ENCODE measurements at regions not wholly inside any gene's neighbourhood (a gene's known extent, or its start where the extent isn't known, plus 50 kb on each side); places are given as distances from the start of the nearest gene placed in this dataset.
A peak's percentile ranks its signal among the peaks of the same experiment; 100 is the strongest.

DNA sequence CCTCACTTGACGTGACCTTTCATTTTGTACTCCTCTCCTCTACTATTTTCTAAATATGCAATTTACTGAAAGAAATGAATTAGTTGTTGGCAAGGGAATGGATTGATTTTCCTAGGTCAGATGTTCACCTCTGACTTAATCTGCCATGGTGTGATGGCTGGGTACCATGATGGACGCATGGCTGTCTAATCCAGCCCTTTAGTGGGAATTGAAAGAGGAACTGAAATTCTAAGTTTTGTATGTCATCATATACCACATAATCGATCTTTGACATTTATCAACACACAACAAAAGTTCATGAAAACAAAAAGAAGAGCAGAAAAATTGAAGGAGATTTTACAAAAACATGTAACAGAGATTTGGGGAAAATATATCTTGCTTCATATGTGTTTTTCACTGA, 331.3 kb upstream of the SNX7 start:
- DNase-seq (ENCODE audit: low read depth) = no peak

DNA sequence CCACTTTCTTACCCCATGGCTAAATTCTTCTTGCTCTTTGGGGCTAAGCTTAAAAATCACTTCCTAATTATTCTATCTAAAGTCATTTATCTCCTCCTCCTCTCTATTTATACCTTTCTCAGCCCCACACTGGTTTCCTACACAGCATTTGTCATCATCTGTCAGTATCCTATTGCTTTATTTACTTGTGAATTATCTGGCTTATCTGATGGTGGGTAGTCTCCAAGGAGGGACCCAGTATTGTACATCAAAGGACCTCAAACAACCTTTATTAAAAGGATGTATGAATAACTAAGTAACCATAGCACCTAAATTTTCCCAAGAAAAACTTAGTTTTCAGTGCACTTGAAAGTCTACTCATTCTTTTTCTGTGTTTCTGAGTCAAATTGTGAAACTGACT, 332.7 kb upstream of the SNX7 start:
- no peak for DNase-seq (ENCODE audit: low read depth)

DNA sequence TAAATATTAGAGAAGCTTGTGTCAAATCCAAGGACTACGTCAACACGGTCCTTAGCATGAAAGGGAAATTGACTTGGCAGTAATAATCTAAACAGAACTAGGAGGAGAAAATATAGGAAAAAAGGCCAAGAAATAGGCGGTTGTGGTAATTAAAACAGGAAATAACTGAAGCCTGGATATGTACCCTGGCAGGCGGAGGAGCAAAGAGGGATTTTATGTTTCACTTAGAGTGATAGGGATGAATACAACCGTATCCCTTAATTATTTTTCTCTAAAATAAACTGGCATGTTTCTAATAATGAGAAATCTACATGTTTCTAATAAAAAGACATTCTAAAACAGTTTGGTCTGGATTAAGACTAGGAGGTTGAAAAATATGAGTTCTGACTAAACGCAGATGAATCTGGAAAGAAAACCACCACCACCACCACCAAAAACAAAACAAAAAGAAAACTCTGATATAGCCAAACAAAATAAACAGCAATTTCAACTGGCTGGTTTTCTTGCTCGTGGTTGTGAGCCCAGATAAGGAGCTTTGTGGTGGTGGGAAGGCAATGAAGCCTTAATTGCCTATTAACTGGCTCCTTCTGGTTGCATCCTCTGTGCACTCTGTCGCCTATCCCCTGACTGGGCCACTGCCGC, 334.2 kb upstream of the SNX7 start:
- peak; percentile 54 for DNase-seq (ENCODE audit: low read depth)

DNA sequence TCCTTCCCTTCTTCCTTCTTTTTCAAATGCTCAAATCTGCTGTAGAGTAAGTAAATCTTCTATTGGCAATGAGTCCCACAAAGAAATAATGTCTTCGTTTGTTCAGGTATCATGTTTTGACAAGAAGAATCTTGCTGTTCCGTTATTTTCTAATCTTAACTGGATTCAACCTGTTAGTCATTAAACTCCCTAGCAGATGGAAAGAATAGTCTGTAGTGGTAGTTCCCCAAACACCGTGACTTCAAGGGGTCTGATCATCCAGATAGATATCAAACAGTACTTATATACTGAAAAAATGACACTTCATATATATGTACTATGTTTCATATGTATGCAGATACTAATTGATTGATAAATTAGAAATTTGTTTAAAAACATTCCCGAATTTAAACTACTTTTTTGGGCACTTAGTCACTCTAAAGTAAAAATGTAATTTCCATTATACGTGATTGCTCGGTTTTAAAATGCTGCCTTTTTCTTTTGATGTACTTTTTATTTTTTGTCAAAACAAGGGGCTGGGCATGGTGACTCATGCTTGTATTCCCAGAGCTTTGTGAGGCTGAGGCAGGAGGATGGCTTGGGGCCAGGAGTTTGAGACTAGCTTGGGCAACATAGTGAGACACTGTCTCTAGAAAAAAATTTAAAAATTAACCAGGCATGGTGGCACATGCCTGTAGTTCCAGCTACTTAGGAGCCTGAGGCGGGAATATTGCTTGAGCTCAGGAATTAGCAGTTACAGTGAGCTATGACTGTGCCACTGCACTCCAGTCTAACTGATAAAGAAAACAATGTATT, 335.7 kb upstream of the SNX7 start:
- DNase-seq (ENCODE audit: low read depth) = peak; percentile 88

DNA sequence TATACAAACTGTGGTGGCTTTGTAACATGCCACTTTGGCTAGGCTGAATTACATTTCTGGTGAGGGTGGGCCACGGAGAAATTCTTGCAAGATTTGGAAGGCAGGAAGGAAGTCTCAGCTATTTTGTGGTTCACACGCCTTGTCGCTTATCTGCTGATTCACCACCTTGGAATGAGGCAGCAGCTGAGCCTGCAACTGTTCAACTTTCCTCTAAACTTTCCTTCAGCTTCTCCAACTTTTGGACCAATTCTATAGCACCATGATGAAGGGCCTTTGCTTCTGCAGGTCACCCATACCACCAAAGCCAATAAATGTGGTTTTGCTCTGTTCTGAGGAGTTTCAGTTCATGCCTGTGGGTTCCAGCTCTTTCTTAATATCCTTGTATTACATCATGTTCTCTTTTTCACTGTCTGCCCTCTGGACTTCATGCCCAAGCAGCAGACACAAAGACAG, 337.6 kb upstream of the SNX7 start:
- peak; percentile 75 for DNase-seq (ENCODE audit: low read depth)

DNA sequence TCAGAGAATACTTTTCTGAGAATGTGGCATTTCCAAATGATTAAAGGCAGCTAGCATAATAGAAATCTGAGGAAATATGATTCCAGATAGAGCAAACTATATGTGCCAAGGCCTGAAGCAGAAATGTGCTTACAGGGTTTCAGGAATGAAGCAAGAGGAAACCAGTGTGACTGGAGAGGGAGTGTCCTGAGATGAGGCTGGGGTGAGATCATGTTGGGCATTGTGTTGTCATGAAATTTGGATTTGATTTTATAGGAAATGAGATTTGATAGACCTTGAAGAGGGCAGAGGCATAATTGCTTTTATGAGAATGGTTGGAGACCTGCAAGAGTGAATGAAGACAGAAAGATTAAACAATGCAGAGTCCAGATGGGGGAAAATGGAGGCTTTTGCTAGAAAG, 338.1 kb upstream of the SNX7 start:
- DNase-seq (ENCODE audit: low read depth) = peak; percentile 81

DNA sequence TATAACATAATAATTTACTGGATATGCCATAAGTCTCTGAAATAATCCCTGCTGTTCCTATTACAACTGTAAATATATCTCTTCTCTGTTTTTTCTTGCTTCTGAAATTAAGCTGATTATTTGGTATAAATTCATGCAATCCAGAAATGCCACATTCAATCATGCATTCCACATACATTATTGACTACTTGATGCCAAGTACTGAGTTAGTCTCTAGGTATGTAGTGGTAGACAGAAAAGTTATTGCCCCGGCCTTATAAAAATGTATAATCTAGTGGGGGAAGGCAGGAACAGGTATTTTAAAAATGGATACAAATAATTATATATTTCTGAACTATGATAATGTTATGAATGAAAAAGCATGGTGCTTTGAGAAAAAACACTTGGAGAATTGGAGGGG, 338.6 kb upstream of the SNX7 start:
- DNase-seq (ENCODE audit: low read depth) = no peak

DNA sequence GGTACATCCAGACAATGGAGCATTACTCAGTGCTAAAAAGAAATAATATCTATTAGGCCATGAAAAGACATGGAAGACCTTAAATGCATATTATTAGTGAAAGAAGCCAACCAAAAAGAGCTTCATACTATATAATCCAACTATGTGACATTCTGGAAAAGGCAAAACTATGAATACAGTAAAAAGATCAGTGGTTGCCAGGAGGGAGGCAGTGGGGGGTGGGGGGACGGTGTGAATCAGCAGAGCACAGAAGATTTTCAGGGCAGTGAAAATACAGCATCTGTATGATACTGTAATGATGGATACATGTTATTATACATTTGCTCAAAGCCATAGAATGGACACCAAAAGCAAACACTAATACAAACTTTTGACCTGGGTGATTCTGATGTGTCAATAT, 339.4 kb upstream of the SNX7 start:
- DNase-seq (ENCODE audit: low read depth) = no peak

DNA sequence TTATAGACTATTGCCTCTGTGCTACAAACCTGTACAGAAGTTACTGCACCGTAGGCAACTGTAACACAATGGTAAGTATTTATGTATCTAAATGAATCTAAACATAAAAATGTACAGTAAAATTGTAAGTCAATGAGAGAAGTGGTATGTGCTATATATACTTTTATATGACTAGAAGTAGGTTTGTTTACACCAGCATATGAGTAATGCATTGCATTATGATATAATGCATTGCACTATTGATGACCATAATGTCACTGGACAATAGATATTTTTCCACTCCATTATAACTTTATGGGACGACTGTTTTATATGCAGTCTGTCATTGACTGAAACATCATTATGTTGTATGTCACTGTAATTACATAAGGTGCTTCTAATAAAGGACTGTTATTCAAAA, 340.3 kb upstream of the SNX7 start:
- no peak for DNase-seq (ENCODE audit: low read depth)

DNA sequence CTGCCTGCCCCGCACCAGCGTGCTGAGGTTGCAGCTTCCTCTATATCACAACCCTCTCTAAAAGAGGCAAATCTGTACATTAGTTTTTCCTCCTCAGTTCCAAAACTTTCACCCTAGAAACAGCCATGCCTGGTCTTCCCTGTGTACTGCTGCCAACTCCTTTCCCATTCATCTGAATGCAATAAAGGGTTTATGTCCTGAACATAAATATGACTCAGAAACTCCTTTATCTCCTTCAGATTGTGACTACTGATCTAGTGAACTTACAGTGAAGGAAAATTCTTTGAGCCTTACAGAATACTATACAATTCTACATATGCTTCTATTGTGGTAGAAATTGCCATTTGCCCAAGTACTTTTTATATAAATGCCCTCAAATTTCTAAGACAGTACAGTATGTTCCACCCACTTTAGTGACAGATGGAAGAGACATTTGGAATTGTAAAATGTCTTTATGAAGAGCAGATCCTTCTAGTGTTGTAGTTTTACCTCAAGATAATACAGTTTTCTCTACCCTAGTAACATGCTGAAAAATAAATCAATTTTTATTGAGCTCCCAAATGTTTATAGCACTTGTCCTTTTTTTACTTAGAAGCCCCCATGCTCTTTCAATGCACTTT, 345.1 kb upstream of the SNX7 start:
- no peak for DNase-seq (ENCODE audit: low read depth)

DNA sequence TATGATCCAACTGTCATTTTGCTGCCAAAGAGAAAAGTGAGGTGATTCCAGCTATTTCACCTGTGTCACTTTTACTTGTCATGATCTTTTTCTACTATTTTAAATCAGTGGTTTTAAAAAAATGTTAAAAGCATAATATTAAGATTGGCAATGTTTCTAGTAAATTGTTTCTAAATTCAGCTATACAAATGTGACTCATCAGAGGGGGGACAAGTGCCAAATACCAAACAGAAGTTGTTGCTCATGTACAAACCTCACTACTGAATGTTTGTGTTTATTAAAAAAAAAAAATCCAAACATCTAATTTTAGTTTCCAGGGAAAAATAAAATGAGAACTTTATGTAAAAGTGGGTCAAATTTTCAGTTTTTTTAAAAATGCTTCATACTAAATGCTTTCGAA, 346.2 kb upstream of the SNX7 start:
- peak; percentile 70 for DNase-seq (ENCODE audit: low read depth)

DNA sequence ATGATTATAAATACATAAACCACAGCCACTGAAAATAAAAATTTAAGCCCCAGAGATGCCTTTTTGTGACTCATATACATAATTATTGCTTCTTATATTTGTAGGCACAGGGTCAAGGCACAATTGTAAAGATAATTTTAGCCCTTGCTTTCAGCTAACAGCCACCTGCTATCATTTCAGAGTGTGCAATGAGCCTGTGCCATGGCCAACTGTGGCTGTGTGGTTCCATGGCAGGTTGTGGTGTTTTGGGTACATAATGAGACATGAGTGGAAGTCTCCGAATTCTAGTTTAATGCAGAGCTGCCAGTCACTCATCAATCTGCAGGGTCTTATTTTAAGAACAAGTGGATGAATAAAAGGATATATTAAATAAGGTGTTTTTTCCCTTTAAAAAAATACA, 346.9 kb upstream of the SNX7 start:
- no peak for DNase-seq (ENCODE audit: low read depth)

DNA sequence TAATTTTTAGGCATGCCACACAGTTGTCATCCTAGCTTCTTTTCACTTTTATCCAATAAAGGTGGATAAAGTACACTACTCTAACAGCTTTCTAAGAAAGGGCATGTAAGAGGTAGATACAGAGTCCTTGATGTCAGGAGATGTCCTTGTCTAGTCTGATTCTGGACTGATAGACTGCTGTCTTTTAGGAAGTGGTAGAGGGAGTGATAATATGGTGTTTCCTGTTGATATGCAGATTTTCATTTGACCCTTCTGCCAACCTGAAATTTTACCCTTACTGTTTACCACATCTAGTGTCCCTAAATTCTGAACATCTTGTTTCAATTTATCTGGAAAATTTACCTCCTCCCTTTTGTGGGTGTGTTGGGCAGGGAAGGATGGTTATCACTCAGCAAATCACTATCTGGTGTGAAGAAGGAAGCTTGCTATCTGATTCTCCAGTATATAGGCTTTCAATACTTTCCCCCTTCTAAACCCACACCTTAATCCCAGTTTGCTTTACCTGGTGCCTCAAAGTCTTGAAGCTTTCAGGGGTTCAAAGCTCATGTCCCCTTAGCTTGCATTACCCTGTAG, 354.9 kb upstream of the SNX7 start:
- DNase-seq (ENCODE audit: low read depth) = no peak

DNA sequence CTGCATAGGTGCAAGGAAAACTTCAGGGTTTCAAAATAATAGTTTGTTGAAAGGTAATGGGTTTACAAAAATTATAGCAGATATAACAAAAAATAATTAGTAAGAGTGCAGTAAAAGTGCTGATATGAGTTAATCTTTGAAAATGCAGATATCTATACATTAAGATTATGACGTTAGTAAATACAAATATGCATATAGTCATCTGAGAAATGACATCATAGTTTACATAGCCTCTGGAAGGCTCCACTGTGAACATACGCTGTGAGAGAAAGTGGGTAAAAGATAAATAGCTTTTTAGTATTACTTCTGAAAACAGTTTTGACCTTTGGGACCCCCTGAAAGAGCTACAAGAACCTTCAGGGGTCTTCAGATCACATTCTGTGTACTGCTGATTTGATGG, 356.2 kb upstream of the SNX7 start:
- DNase-seq (ENCODE audit: low read depth) = no peak

DNA sequence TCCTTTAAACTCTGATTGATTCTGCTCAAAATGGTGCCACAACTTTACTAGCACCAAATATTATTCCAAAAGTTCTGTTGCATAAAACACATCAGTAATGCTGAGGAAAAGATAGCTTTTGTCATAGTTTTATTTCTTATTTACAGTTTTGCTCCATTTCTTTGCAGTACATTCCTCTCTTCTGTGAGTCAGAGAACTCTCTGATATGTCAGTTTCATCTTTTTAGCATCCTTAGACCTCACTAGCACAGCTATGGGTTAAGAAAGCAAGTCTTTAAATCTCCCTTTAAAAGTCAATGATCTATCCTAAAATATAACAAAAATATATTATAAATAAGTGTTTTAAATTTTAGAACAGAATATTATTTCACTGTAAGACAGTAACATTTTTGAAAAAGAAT, 356.6 kb upstream of the SNX7 start:
- no peak for DNase-seq (ENCODE audit: low read depth)

DNA sequence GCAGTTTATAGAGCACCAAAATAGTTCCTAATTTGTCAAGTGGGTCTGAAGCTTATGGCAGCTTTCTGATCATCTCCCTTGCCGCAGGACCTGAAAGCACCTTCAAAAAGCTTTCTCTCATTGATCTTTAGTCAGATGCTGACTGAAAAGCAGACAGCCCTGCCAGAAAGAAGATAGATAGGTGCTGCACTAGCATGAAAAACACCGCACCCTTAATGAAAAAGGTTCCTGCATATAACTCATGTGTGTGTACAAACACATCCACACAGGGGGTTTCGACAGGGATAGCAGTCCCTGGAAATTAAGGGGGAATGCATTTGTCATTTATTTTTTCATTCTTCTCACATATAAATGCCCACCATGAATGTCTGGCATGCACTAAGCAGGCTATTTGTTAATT, 361.7 kb upstream of the SNX7 start:
- no peak for DNase-seq (ENCODE audit: low read depth)

DNA sequence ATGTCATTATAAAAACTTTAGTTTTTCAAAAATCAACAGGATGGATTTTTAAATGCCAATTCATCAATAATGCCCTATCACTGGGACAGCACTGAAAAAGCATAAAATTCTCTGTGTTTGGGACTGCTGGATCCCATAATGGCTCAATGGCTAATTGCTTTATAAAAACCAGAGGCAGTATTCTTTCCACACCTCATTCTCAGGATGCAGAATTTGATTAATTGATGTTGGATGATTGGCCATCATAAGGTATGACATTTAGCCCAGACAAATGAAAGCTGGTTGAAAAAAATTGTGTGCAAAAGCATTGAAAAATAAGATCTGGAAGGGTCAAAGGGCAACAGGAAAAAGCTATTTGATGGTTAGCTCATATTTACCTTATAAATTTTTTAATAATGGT, 362.2 kb upstream of the SNX7 start:
- no peak for DNase-seq (ENCODE audit: low read depth)

DNA sequence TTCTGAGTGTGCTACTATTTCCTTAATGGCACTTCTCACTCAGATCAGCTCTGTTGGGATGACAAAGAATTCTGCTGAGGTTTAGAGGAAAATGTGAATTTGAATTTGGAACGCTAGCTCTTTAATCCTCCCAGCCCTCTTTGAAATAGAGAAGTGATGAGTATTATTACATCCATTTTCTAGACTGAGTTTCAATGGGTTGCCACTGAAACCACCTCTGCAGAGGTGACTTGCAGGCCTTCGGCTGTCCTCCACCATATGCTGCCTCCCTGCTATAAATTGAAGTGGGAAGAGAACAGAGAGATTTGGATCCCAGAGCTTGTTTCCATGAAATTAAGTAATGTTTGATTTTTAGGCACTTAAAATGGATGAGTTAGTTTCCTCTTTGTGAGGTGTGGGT, 363.2 kb upstream of the SNX7 start:
- DNase-seq (ENCODE audit: low read depth) = no peak

DNA sequence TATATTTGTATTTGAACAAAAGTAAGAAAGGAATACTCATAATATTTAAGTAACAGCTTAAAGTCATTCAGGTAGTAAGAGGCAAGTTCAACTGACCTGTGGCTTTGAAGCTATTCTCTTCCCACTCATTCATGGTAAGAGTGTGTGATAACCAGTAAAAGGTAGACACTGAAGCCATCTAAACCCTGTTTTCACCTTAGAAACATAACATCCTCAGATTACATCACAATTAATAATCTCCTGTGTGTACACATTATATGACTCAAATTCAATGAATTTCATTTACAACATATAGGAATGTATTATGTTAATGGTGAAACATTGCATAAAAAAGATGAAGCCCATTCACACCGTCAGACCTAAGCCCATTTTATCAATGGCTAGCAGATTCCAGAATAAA, 364.8 kb upstream of the SNX7 start:
- DNase-seq (ENCODE audit: low read depth) = no peak

DNA sequence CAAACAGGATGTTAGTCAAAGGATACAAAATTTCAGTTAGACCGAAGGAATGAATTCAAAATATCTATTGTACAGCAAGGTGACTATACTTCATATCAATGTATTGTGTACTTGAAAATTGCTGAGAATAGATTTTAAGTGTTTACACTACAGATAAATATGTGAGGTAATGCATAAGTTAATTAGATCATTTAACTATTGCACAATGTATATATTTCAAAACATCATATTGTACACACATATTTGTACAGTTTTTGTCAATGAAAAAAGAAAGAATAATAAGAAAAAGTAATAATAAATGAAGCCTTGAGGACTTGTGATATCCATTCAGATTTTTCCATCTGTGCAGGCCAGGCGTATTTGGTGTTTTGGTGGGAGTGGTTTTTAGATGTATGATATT, 367.4 kb upstream of the SNX7 start:
- no peak for DNase-seq (ENCODE audit: low read depth)

DNA sequence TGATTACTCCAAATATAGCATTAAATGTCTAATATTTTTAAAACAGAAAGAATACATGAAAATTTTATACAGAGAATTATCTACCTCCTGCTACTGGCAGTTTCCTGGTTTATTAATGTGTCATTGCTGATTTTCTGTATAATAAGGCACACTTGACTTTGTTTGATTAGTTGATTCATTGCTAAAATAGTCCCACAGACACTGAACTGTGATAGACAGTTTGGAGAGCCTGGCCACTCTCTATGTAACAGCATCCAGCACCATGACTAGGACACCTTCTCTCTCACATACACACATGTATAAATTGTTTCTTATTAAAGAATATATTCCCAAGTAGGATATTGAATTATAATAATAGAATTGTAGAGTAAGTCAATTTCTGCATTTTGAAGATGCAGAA, 368.5 kb upstream of the SNX7 start:
- DNase-seq (ENCODE audit: low read depth) = no peak

DNA sequence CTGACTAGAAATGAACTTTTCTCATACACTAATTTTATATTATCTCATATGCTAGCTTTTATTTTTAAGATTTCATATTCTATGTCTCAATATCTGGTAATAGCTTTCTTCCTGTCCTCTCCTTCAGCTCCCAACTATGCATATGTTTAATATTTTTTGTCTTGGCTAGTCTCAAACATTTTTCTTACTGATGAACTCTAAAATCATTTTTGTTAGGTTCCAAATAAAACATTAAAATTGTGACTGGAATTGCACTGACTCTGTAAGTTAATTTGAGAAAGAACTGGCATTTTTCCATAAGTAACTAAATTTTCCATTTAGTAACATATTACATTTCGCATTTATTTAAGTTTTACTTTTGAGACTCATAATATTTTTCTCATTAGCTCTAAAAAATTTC, 368.5 kb upstream of the DPYD start:
- peak; percentile 18 for DNase-seq (ENCODE audit: low read depth)

DNA sequence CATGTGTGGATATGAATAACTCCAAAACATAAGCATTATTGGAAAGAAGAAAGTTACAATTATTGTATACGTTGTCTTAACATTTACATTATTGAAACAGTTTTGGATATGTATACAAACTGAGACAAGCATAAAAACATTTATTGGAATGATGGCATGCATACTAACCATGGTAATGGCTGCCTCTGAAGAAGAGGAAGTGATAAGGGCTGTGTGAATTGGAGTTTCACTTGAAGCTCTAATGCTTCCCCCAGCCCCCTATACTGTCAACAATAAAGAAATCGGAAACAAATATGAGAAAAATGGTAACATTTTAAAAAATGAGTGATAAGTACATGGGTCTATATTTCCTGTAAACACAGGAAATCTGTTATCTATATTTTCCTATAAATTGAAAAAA, 367.7 kb upstream of the DPYD start:
- DNase-seq (ENCODE audit: low read depth) = no peak

Data from stromal cell of bone marrow (primary cell).